Retinal pigment epithelial cell (primary cell): ENCODE measurements at regions not wholly inside any gene's neighbourhood (a gene's known extent, or its start where the extent isn't known, plus 50 kb on each side); places are given as distances from the start of the nearest gene placed in this dataset.
"Not testable (repeated sequence)": the region's sequence is repeated elsewhere in the genome, so short reads cannot be mapped to it uniquely, and the experiment has no call there.

Experiments used
- DNase-seq: peaks from one replicate; pipeline ENCODE4 v3.0.0-alpha.2; 2010; ENCODE audit warnings: low read depth
- H3K4me3 ChIP-seq: 2 replicates; pipeline ENCODE4 v1.5.1; 2011; ENCODE audit warnings: mild to moderate bottlenecking, low read length, control low read depth, moderate library complexity
- CTCF ChIP-seq: conservative IDR thresholded peaks from 2 replicates; pipeline ENCODE4 v1.5.1; 2011; ENCODE audit warnings: low read depth, low read length, control low read depth, inconsistent platforms

GRCh38 chr5:3451961-3452360, 143.7 kb upstream of the IRX1 start:
- DNase-seq: no peak
- H3K4me3 ChIP-seq: no peak overlapping the region
- TF ChIP-seq CTCF: no peak

- no peak overlapping the region for H3K4me3 ChIP-seq
- no peak for DNase-seq
- TF ChIP-seq CTCF: no peak
Observed at GRCh38 chr5:3449481-3449880, 146.2 kb upstream of the IRX1 start.

GRCh38 chr5:3446410-3446809, 149.2 kb upstream of the IRX1 start:
- H3K4me3 ChIP-seq: no peak overlapping the region
- no peak for TF ChIP-seq CTCF
- no peak for DNase-seq

GRCh38 chr5:3445517-3445916, 150.1 kb upstream of the IRX1 start:
- H3K4me3 ChIP-seq, DNase-seq: not testable (repeated sequence)

GRCh38 chr5:3432135-3432534, 163.5 kb upstream of the IRX1 start:
- no peak for TF ChIP-seq CTCF
- DNase-seq: no peak
- no peak overlapping the region for H3K4me3 ChIP-seq

- TF ChIP-seq CTCF: no peak
- DNase-seq: no peak
- no peak overlapping the region for H3K4me3 ChIP-seq
Observed at GRCh38 chr5:3430691-3431090, 164.9 kb upstream of the IRX1 start.

GRCh38 chr5:3429962-3430361, 165.7 kb upstream of the IRX1 start:
- no peak overlapping the region for H3K4me3 ChIP-seq
- DNase-seq: no peak
- TF ChIP-seq CTCF: no peak

GRCh38 chr5:3428334-3428733, 167.3 kb upstream of the IRX1 start:
- no peak overlapping the region for H3K4me3 ChIP-seq
- no peak for DNase-seq
- no peak for TF ChIP-seq CTCF
